ENCODE measurements at regions not wholly inside any gene's neighbourhood (a gene's known extent, or its start where the extent isn't known, plus 50 kb on each side); places are given as distances from the start of the nearest gene placed in this dataset.
"Not testable (repeated sequence)": the region's sequence is repeated elsewhere in the genome, so short reads cannot be mapped to it uniquely, and the experiment has no call there.

DNA sequence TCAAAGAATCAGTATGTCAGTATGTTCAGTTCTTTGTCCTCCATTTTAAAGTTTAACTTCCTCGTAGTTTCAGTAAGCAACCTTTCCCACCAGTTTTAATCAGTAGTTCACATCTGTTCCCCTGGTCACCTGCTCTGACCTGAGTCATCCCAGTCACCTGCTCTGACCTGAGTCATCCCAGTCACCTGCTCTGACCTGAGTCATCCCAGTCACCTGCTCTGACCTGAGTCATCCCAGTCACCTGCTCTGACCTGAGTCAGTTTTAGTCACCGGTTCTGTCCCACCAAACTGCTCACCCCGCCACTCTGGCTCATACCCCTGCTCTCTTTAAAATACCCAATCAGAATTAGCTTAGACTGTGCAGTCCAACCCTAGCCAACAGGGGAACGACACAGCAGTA lies 180.1 kb upstream of the CNTN6 start:
- CTCF ChIA-PET; SMC1A ChIA-PET (ENCODE audit: uncharacterized antibody, unreplicated experiment); DNase-seq (ENCODE audit: low read depth, low spot score); H2AFZ ChIP-seq (ENCODE audit: control insufficient read depth, low read depth, low read length); H3K79me2 ChIP-seq (ENCODE audit: control insufficient read depth, insufficient read depth, low read length); POLR2A ChIA-PET; intact Hi-C loops (cut with micrococcal nuclease; ENCODE audit: unreplicated experiment); H3K4me2 ChIP-seq (ENCODE audit: control insufficient read depth, insufficient read depth); H3K36me3 ChIP-seq (ENCODE audit: control insufficient read depth in 2 of 2, insufficient read depth in 2 of 2, low read length in 1 of 2); H3K9ac ChIP-seq (ENCODE audit: control insufficient read depth, insufficient read depth, low read length); H4K20me1 ChIP-seq (ENCODE audit: control insufficient read depth, insufficient read depth); BruUV-seq (replicated peaks); H3K27ac ChIP-seq (ENCODE audit: control insufficient read depth, insufficient read depth); FAIRE-seq; H3K4me1 ChIP-seq (ENCODE audit: control insufficient read depth, insufficient read depth, low read length); in situ Hi-C loops (cut with MboI); H3K27me3 ChIP-seq (replicated peaks in 1 of 2; ENCODE audit: control insufficient read depth in 2 of 2, insufficient read depth in 2 of 2, low read length in 1 of 2); H3K4me3 ChIP-seq; H3K9me3 ChIP-seq (replicated peaks; ENCODE audit: control insufficient read depth, insufficient read depth, low read length): not testable (repeated sequence)
- RAD21 ChIA-PET (ENCODE audit: unreplicated experiment): interaction anchor here (0.6 kb wide), 1 partner anchor 33 kb away, joined by 3 read pairs; no protein-coding TSS in a partner anchor
- ATAC-seq: peak; percentile 77
- TF ChIP-seq RAD51 (IDR thresholded peaks at IDR 0.05): peak; percentile 54
- peak in 1 of 2 experiments; percentile 59; a peak in 1 of 4 replicates for TF ChIP-seq BHLHE40 (IDR thresholded peaks at IDR 0.05; ENCODE audit: borderline replicate concordance in 1 of 2, low read depth in 2 of 2, low read length in 1 of 2)
- 32% methylated on average over 4 of the region's 4 CpGs for WGBS (ENCODE audit: insufficient coverage, insufficient replicate concordance, low lambda C conversion rate, missing lambda C conversion rate)

DNA sequence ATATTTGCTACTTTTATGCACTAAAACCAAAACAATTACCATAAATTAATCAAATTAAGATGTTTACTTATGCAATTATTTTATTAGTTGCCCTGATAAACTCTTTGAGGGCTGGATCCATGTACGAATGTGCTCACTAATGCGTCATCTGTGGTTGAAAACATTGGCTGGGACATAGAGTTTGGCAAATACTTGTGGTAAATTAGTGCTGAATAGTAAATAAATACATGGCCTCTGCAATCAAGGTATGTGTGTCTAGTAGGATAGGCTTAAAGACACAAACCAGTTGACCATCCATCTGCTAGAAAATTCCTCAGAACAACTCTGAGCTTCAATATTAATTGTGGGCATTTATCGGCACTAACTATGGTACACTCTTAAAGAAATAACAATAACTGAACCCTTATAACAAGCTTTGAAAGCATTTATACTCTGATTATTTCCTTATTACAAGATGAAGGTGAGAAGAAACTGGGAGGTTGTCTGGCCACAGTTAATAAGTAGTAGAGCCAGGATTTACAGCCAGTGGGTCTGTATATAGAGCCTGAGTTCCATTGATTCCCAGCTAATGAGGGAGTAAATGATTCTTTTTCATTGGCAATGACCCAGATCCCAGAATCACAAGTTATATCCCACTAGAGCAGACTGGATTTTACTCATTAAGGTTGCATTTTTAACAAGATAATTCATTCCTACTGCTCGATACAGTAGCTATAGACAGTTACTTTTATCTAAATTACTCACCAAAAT lies 169.5 kb upstream of the CNTN6 start:
- DNase-seq (ENCODE audit: low read depth, low spot score): no peak
- BruUV-seq (replicated peaks): no TSS peak
- H3K27me3 ChIP-seq (replicated peaks in 1 of 2; ENCODE audit: control insufficient read depth in 2 of 2, insufficient read depth in 2 of 2, low read length in 1 of 2): no peaks in the 10 kb centered on the region
- H3K4me3 ChIP-seq: no peak overlapping the region
- no peak for ATAC-seq
- H4K20me1 ChIP-seq (ENCODE audit: control insufficient read depth, insufficient read depth): no peaks in the 10 kb centered on the region
- POLR2A ChIA-PET: no interaction called here
- H3K36me3 ChIP-seq (ENCODE audit: control insufficient read depth in 2 of 2, insufficient read depth in 2 of 2, low read length in 1 of 2): no peaks in the 10 kb centered on the region
- in situ Hi-C loops (cut with MboI) (no loop called here), intact Hi-C loops (cut with micrococcal nuclease; ENCODE audit: unreplicated experiment) (no loop called here)
- CTCF ChIA-PET: interaction anchor here (1.2 to 1.4 kb wide), 3 partner anchors 12 to 21 kb away, joined by 3 to 5 read pairs (median 4); no protein-coding TSS in a partner anchor
- no peak overlapping the region for H3K4me2 ChIP-seq (ENCODE audit: control insufficient read depth, insufficient read depth)
- RAD21 ChIA-PET (ENCODE audit: unreplicated experiment): interaction anchor here (1.3 kb wide), 1 partner anchor 14 kb away, joined by 3 read pairs; no protein-coding TSS in a partner anchor
- no peaks in the 10 kb centered on the region for H3K79me2 ChIP-seq (ENCODE audit: control insufficient read depth, insufficient read depth, low read length)
- H3K27ac ChIP-seq (ENCODE audit: control insufficient read depth, insufficient read depth): no peak overlapping the region
- SMC1A ChIA-PET (ENCODE audit: uncharacterized antibody, unreplicated experiment): interaction anchor here (1.3 kb wide), 1 partner anchor 16 kb away, joined by 4 read pairs; no protein-coding TSS in a partner anchor
- no peak overlapping the region for H2AFZ ChIP-seq (ENCODE audit: control insufficient read depth, low read depth, low read length)
- H3K4me1 ChIP-seq (ENCODE audit: control insufficient read depth, insufficient read depth, low read length): no peaks in the 10 kb centered on the region
- FAIRE-seq: no peak
- H3K9ac ChIP-seq (ENCODE audit: control insufficient read depth, insufficient read depth, low read length): no peak overlapping the region
- H3K9me3 ChIP-seq (replicated peaks; ENCODE audit: control insufficient read depth, insufficient read depth, low read length): no peaks in the 10 kb centered on the region
- WGBS (ENCODE audit: insufficient coverage, insufficient replicate concordance, low lambda C conversion rate, missing lambda C conversion rate): 8% methylated on average over 4 of the region's 4 CpGs
- TF ChIP-seq CHD4 (IDR thresholded peaks at IDR 0.05): no peak
- TF ChIP-seq KDM1A (IDR thresholded peaks at IDR 0.05; ENCODE audit: borderline replicate concordance): no peak
- no peak for TF ChIP-seq CTCF (IDR thresholded peaks at IDR 0.05 in 2 of 3, conservative IDR thresholded peaks at IDR 0.05 in 1 of 3; ENCODE audit: control insufficient read depth in 2 of 3, extremely low read depth in 1 of 3, insufficient read depth in 1 of 3, low read depth in 3 of 3, low read length in 3 of 3)
- TF ChIP-seq NR2C2 (IDR thresholded peaks at IDR 0.05; ENCODE audit: borderline replicate concordance, control insufficient read depth, insufficient read length, low read depth): no peak
- TF ChIP-seq USF2 (IDR thresholded peaks at IDR 0.05; ENCODE audit: borderline replicate concordance, low read depth, low read length): no peak
- no peak for TF ChIP-seq SP1 (IDR thresholded peaks at IDR 0.05; ENCODE audit: low read depth, low read length)
- no peak for TF ChIP-seq TCF12 (IDR thresholded peaks at IDR 0.05; ENCODE audit: low read depth, low read length)
- TF ChIP-seq RELA (IDR thresholded peaks at IDR 0.05; ENCODE audit: borderline replicate concordance, partially characterized antibody): no peak

Data from GM12878 (cell line).